ENCODE measurements at regions not wholly inside any gene's neighbourhood (a gene's known extent, or its start where the extent isn't known, plus 50 kb on each side); places are given as distances from the start of the nearest gene placed in this dataset.

GRCh38 chr7:145692237-145692950, 424.2 kb upstream of the CNTNAP2 start:
- H3K27me3 ChIP-seq: no peaks in the 10 kb centered on the region
- H3K4me3 ChIP-seq: no peak overlapping the region
- no peaks in the 10 kb centered on the region for H3K9me3 ChIP-seq
- in situ Hi-C loops (cut with MboI; ENCODE audit: low sequenced_read_pairs in 4 of 4) (no loop called here), intact Hi-C loops (cut with DNase I; ENCODE audit: low total_unique reads) (no loop called here)
- no peaks in the 10 kb centered on the region for H3K36me3 ChIP-seq
- TF ChIP-seq CTCF (IDR thresholded peaks at IDR 0.05 in 4 of 5, conservative IDR thresholded peaks at IDR 0.05 in 1 of 5): no peak
- no peak for TF ChIP-seq POLR2A (IDR thresholded peaks at IDR 0.05)
- DNase-seq (no peak), ATAC-seq (no peak)
- H3K4me1 ChIP-seq: no peaks in the 10 kb centered on the region
- H3K27ac ChIP-seq: no peak overlapping the region

DNA sequence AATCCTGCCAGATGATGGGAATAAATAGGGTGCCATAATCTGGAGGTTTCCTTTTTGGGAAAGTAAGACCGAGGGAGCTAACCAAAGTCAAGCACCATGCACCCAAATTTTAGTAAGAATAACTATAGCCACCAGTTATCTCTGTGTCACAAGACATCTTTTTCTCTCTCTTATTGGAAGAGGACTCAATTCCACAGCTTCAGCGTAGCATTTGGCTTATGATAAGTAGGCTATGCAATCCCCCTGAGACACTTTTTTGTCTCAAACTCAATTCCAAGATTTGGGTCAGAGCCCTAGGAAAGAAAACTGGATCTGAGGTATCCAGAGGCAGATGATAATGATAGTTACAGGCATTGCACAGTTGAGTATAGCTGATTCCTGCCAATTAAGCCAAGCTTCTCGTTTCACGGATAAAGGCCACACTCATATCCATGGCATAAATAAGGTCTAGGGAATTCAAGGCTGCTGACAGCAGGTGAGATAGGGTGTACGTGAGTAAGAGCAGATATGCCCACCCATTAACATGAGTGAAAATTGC, 425.2 kb upstream of the CNTNAP2 start:
- no peaks in the 10 kb centered on the region for H3K9me3 ChIP-seq
- no peak for ATAC-seq

DNA sequence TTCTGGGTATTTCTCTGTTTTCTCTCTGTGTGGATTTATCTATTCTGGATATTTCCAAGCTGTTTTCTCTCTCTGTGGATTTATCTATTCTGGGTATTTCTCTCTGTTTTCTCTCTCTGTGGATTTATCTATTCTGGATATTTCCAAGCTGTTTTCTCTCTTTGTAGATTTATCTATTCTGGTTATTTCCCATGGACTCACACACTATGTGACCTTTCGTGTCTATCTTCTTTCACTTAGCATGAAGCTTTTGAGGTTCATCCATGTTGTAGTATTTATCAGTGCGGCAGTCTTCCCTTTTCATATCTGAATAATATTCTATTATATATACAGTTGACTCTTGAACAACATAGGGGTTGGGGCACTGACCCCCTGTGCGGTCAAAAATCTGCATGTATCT, 435.0 kb upstream of the CNTNAP2 start:
- in situ Hi-C loops (cut with MboI; ENCODE audit: low sequenced_read_pairs in 4 of 4) (no loop called here), intact Hi-C loops (cut with DNase I; ENCODE audit: low total_unique reads) (no loop called here)
- no peak for TF ChIP-seq POLR2A (IDR thresholded peaks at IDR 0.05)
- TF ChIP-seq CTCF (IDR thresholded peaks at IDR 0.05 in 4 of 5, conservative IDR thresholded peaks at IDR 0.05 in 1 of 5): no peak
- H3K4me3 ChIP-seq: no peak overlapping the region
- H3K9me3 ChIP-seq: no peaks in the 10 kb centered on the region
- H3K27me3 ChIP-seq: no peaks in the 10 kb centered on the region
- ATAC-seq (no peak), DNase-seq (no peak)
- no peaks in the 10 kb centered on the region for H3K36me3 ChIP-seq
- H3K27ac ChIP-seq: no peak overlapping the region
- H3K4me1 ChIP-seq: no peaks in the 10 kb centered on the region

More for the DNA sequence above, 425.2 kb upstream of the CNTNAP2 start:
- TF ChIP-seq CTCF (IDR thresholded peaks at IDR 0.05 in 4 of 5, conservative IDR thresholded peaks at IDR 0.05 in 1 of 5) (no peak), POLR2A (IDR thresholded peaks at IDR 0.05) (no peak)
- Histone ChIP-seq H3K27ac (no peak overlapping the region), H3K27me3 (no peaks in the 10 kb centered on the region), H3K36me3 (no peaks in the 10 kb centered on the region), H3K4me3 (no peak overlapping the region), H3K4me1 (no peaks in the 10 kb centered on the region)
- DNase-seq: no peak
- in situ Hi-C loops (cut with MboI; ENCODE audit: low sequenced_read_pairs in 4 of 4): no loop called here
- intact Hi-C loops (cut with DNase I; ENCODE audit: low total_unique reads): no loop called here

DNA sequence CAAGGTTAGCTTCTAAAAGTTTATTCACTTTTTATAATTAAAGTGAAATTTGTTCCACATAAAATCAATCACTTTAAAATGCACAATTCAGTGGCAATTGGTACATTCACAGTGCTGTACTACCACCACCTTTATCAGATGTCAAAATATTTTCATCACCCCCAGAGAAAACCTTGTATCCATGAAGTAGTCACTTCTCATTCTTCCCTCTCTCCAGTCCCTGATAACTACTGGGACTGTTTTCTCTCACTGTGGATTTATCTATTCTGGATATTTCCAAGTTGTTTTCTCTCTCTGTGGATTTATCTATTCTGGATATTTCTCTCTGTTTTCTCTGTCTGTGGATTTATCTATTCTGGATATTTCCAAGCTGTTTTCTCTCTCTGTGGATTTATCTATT, 435.4 kb upstream of the CNTNAP2 start:
- ATAC-seq (no peak), DNase-seq (no peak)
- Histone ChIP-seq H3K4me3 (no peak overlapping the region), H3K4me1 (no peaks in the 10 kb centered on the region), H3K9me3 (no peaks in the 10 kb centered on the region), H3K36me3 (no peaks in the 10 kb centered on the region), H3K27me3 (no peaks in the 10 kb centered on the region), H3K27ac (no peak overlapping the region)
- TF ChIP-seq CTCF (IDR thresholded peaks at IDR 0.05 in 4 of 5, conservative IDR thresholded peaks at IDR 0.05 in 1 of 5) (no peak), POLR2A (IDR thresholded peaks at IDR 0.05) (no peak)
- intact Hi-C loops (cut with DNase I; ENCODE audit: low total_unique reads): no loop called here
- in situ Hi-C loops (cut with MboI; ENCODE audit: low sequenced_read_pairs in 4 of 4): no loop called here
